ENCODE measurements at regions not wholly inside any gene's neighbourhood (a gene's known extent, or its start where the extent isn't known, plus 50 kb on each side); places are given as distances from the start of the nearest gene placed in this dataset.

- FAIRE-seq (no peak), DNase-seq (peak in 1 of 5 donors; percentile 26)
- Histone ChIP-seq H3K9me3 (ENCODE audit: control insufficient read depth in 2 of 3, insufficient read depth in 1 of 3, low read length in 3 of 3) (no peaks in the 10 kb centered on the region), H3K27me3 (ENCODE audit: control insufficient read depth, insufficient read depth, low read length) (no peaks in the 10 kb centered on the region), H3K9ac (ENCODE audit: low read length in 3 of 3) (no peak overlapping the region), H3K36me3 (ENCODE audit: control insufficient read depth in 2 of 3, insufficient read depth in 3 of 3, low read length in 3 of 3) (no peaks in the 10 kb centered on the region), H3K4me1 (ENCODE audit: control insufficient read depth in 2 of 3, insufficient read depth in 2 of 3, low read depth in 1 of 3, low read length in 3 of 3) (no peaks in the 10 kb centered on the region), H3K4me3 (ENCODE audit: low read length in 3 of 3) (no peak overlapping the region), H3K27ac (ENCODE audit: low read depth in 2 of 2, low read length in 2 of 2) (no peak overlapping the region)
- TF ChIP-seq CTCF (IDR thresholded peaks at IDR 0.05; ENCODE audit: borderline replicate concordance, extremely low read depth, insufficient read depth) = no peak
- intact Hi-C loops (cut with DNase I) = no loop called here
These were observed 182.4 kb downstream of the MIS18A start for GRCh38 chr21:32096411-32096810.

GRCh38 chr21:32094804-32095203, 184.0 kb downstream of the MIS18A start:
- Histone ChIP-seq H3K27me3 (ENCODE audit: control insufficient read depth, insufficient read depth, low read length) (no peaks in the 10 kb centered on the region), H3K9ac (ENCODE audit: low read length in 3 of 3) (no peak overlapping the region), H3K27ac (ENCODE audit: low read depth in 2 of 2, low read length in 2 of 2) (no peak overlapping the region), H3K36me3 (ENCODE audit: control insufficient read depth in 2 of 3, insufficient read depth in 3 of 3, low read length in 3 of 3) (no peaks in the 10 kb centered on the region), H3K4me1 (ENCODE audit: control insufficient read depth in 2 of 3, insufficient read depth in 2 of 3, low read depth in 1 of 3, low read length in 3 of 3) (no peaks in the 10 kb centered on the region), H3K9me3 (ENCODE audit: control insufficient read depth in 2 of 3, insufficient read depth in 1 of 3, low read length in 3 of 3) (no peaks in the 10 kb centered on the region), H3K4me3 (ENCODE audit: low read length in 3 of 3) (peak overlapping the region in 1 of 3 donors; percentile 51)
- intact Hi-C loops (cut with DNase I) = no loop called here
- FAIRE-seq (no peak), DNase-seq (peak in 1 of 5 donors; percentile 61)
- no peak for TF ChIP-seq CTCF (IDR thresholded peaks at IDR 0.05; ENCODE audit: borderline replicate concordance, extremely low read depth, insufficient read depth)

- FAIRE-seq (no peak), DNase-seq (no peak)
- Histone ChIP-seq H3K36me3 (ENCODE audit: control insufficient read depth in 2 of 3, insufficient read depth in 3 of 3, low read length in 3 of 3) (no peaks in the 10 kb centered on the region), H3K27ac (ENCODE audit: low read depth in 2 of 2, low read length in 2 of 2) (no peak overlapping the region), H3K9ac (ENCODE audit: low read length in 3 of 3) (no peak overlapping the region), H3K4me3 (ENCODE audit: low read length in 3 of 3) (no peak overlapping the region), H3K9me3 (ENCODE audit: control insufficient read depth in 2 of 3, insufficient read depth in 1 of 3, low read length in 3 of 3) (no peaks in the 10 kb centered on the region), H3K4me1 (ENCODE audit: control insufficient read depth in 2 of 3, insufficient read depth in 2 of 3, low read depth in 1 of 3, low read length in 3 of 3) (no peaks in the 10 kb centered on the region), H3K27me3 (ENCODE audit: control insufficient read depth, insufficient read depth, low read length) (no peaks in the 10 kb centered on the region)
- no peak for TF ChIP-seq CTCF (IDR thresholded peaks at IDR 0.05; ENCODE audit: borderline replicate concordance, extremely low read depth, insufficient read depth)
- intact Hi-C loops (cut with DNase I) = no loop called here
These were observed 185.0 kb downstream of the MIS18A start for GRCh38 chr21:32093646-32094462.

Data from kidney (tissue), 13 donors.